GM21576 (cell line): ENCODE measurements at regions not wholly inside any gene's neighbourhood (a gene's known extent, or its start where the extent isn't known, plus 50 kb on each side); places are given as distances from the start of the nearest gene placed in this dataset.

Experiments used
- ATAC-seq: cut with Tn5 transposase; IDR thresholded peaks from one replicate; pipeline ENCODE4 v1.9.1; 2021; ENCODE audit warnings: mild to moderate bottlenecking, moderate library complexity; ENCODE audit not compliant: unreplicated experiment

DNA sequence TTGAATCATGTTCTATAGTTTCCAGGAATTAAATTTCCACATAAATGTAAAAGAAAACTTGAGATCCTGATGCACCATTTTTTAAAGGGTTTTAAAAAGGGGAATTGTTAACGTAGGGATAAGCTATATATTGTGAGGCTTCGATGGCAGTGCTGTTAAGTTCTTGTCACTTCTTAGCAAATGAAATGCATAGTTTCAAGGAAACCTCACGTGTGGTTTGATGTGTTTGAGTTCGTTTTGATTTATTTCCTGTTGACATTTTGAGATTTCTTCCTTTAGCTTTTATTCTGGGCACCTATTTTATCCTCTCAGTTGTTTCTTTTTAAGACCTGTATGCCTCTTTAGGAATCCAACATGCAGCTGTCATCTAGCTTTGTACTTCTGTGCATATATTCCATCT, 301.0 kb downstream of the DOCK8 start:
- ATAC-seq = no peak

DNA sequence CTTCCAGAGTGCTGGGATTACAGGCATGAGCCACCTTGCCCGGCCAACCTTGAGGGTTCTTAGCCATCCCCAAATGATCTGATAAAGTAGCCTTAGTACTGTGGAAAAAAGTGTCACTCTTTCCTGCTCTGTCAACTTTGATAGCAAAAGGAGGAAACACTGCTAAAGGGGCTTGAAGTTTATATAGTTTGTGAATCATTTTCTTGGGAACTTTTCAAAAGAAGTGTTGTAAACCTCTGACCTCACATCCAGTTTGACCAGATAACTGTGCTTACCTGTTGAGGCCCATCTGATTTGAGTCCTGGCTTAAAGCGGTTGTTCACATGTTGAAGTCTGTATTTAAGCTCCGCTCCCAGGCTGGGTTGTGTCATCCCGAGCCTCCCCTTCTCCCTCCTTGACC, 303.3 kb downstream of the DOCK8 start:
- ATAC-seq = no peak

DNA sequence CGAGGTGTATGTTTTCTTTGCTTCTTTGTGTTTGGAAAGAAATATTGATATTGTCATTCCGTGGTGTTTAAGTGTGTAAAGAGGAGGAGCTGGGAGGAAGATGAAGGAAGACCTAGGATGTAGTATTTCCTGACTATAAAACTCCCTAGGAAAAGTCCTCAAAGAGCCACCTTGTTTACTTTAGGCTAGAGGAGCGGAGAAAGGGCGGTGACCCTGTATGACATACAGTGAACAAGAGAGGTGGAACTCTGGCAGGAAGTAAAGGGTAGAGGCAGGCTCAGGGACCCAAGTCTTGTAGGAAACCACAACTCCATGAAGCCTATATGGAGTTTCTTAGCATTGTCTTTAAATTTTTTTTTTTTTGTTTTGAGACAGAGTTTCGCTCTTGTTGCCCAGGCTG, 303.9 kb downstream of the DOCK8 start:
- no peak for ATAC-seq

DNA sequence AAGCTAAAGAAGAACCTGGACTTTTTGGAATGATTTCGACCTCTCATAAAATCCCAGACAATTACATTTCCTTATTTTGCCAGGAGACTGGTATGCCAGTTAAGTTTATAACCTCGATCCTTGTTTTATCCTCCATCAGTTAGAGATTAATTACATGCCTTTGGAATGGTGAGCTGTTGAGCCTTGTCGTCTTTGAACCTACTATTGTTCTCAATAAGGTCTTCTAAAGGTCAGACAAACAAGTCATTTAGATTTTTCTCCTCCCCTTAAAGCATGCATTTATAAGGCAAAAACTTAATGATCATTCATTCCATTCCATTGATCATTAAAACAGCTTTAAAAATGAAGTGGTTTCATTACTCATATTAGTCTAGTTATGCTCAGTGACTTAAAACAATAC, 304.9 kb downstream of the DOCK8 start:
- ATAC-seq = no peak

DNA sequence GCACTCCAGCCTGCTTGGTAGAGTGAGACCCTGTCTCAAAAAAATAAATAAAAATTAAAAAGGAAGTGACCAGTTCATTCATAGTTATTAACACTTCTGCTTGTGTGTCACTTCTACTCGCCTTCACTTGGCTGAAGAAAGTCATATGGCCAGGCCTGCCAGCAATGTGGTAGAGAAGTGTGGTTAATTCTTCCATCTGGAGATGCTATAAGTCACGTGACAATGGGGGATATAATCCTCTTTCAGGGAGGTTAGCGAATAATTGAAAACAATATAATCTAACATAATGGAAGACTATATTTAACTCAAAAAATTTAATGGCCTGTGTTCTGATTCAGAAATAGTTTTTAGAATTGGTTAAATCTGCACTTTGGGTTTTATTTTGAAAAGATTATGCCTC, 305.6 kb downstream of the DOCK8 start:
- no peak for ATAC-seq

DNA sequence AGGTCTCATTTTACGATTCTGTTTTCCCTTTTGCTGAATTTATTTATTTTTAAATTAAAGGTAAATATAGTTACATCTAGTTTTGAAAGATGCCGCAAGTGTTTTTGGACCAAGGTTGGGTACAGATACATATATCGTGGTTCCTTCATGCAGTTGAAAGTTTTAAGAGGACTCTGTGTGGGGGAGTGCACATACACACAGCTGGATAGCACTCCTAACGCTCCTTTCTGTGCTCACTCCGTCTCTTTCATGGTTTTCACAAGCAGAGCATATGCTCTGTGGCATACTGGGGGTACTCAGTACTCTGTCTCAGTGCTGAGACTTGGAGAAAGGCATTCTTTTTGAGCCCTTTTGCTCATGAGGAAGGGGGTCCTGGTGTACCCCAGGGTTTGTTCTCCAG, 307.5 kb downstream of the DOCK8 start:
- no peak for ATAC-seq

DNA sequence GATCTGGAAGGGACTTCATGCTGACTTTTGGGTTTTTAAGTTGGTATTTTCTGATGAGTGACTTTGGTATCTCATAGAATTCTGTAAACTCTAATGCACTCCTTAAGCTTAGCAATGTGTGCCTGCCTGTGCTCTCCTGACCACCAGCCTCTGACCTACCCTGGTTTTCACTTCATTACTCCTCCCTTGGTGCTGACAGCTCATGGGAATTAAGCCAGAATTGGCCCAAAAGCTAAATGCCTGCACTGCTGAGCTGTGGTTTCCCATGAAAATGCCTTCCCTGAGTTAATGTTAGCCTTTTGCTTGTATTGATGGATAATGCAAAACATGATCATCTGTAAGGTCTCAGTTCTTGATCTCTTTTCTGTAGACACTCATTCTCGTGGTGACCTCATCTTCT, 308.0 kb downstream of the DOCK8 start:
- no peak for ATAC-seq

DNA sequence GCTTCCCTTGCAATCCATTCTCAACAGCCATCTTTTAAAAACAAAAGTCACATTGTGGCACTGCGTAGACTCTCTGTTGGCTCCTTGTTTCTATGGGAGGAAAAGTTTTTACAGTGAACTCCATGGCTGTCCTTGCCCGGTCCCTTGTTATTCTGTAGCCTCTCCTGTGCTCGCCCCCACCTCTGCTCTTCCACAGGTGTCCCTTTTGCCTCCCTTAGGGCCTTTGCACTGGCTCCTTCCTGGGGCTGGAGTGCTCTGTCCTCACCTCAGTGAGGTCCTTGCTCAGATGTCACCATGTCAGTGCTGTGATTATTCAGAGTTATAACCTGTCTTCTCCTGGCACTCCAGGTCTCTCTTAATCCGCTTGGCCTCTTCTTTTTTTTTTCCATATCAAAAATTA, 308.8 kb downstream of the DOCK8 start:
- no peak for ATAC-seq

DNA sequence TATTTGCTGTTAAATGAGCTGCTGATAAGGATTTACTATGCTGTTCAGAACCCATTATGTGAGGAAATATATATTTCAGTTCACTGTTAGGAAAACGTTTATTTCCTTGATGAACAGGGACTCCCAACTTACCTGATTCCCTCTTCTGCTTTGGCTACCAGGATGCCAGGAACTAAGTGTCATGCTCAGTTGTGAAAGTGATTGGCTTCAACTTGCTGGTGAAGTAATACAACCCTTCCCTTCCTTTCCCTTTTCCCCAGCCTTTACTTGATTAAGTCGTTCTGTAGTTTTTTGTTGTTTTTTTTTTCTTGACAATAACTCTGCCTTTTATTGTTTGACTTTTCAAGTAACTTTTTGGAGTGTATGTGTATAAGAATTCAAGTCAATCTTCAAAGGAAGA, 309.3 kb downstream of the DOCK8 start:
- ATAC-seq = no peak

DNA sequence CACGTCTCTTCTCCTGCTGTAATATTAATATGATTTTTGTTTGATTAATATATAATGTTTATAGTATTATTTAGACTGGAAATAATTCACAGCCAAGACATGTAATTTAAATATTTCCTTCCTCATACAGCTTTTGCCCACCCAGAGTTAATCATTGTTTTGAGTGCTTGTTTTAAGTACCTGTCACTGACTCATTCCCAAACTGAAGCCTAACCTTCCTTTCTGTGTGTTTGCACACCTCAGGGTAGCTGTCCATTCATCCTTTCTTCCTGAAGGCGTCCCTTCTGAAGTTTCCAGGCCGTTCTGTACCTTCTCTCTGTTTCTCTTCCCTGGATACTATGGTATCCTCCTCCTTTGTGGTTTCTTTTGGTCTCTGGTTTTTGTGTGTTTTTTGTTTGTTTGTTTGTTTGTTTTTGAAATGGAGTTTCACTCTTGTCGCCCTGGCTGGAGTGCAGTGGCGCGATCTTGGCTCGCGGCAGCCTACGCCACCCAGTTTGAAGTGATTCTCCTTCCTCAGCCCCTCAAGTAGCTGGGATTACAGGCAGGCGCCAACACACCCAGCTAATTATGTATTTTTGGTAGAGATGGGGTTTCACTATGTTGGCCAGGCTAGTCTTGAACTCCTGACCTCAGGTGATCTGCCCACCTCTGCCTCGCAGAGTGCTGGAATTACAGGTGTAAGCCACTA, 312.4 kb downstream of the DOCK8 start:
- ATAC-seq = no peak

DNA sequence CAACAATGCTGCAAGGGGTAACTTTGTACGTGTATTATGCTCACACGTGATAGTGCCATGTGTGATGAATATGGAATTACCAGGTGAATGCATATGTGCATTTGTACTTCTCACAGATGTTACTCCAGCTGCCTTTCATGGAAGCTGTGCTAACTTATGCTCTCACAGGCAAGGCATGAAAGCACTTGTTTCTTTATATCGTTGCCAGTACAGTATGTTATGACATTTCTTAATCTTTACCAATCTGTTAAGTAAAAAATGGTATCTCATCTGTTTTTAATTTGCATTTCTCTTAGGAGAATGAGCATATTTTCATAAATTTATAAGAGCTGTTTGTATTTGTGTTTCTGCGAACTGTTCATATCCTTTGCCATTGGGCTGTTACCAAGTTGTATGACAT, 311.8 kb upstream of the DMRT1 start:
- no peak for ATAC-seq

DNA sequence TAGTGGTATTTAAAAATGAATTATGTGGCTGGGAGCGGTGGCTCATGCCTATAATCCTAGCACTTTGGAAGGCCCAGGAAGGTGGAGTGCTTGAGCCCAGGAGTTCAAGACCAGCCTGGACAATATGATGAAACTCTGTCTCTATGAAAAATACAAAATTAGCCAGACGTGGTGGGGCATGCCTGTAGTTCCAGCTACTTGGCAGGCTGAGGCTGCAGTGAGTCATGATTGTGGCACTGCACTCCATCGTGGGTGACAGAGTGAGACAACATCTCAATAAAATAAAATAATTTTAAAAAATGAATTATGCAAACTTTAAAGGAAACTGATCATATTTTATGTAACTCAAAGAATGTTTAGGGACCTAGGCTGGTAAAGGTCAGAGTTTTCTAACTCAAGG, 310.8 kb upstream of the DMRT1 start:
- ATAC-seq = no peak

DNA sequence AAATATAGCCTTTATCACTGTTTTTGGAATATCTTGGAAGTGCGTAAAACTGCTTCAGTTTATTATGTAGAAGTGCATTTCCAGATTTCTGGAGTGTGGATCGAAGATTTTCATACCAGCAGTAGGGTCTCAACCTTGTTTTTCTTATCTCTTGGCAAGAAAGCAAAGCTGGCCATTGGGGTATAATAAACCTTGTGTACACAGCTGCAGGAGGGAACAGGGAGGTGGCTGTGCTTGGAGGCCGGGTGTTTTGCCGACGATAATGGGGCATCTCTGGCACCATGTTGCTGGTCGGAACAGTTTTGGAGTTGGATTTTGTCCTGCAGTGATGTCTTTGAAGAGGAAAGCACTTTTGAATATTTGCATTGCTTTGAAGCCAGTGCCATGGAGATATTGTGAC, 308.8 kb upstream of the DMRT1 start:
- no peak for ATAC-seq

DNA sequence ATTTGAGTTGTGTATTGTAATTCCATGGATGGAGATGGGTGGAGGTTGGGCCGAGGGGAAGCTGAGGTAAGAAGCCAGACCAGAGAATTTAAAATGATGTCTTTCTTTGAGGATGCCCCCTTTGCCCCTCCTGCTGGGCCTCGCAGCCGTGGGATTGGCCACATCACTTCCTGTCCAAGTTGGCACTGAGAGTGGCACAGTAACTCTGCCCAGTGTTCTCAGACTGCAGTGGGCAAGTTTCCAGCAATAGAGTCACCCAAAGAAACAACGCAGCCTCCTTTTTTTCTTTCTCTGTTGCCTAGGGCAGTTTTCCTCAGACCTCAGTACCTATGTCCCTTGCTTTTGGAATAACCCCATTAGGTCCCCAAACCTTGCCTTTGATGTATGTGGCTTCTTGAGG, 306.6 kb upstream of the DMRT1 start:
- ATAC-seq = no peak

DNA sequence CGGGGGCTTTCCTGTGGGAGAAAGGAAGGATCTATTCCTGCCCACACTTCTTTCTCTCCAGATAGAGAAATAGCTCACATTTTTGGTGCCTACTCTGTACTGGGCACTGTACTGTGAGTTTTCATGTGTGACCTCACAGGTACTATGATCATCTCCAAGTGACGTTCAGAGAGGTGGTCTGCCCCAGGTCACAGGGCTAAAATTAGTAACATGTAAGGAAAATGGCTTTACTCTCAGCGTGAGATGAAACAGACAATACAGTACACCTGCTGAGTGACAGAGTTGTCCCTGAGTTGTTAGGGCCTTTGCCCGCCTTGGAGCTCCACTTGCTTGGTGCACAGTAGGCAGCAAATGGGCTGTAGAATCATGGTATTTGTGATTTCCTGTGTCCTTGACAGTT, 306.1 kb upstream of the DMRT1 start:
- no peak for ATAC-seq

DNA sequence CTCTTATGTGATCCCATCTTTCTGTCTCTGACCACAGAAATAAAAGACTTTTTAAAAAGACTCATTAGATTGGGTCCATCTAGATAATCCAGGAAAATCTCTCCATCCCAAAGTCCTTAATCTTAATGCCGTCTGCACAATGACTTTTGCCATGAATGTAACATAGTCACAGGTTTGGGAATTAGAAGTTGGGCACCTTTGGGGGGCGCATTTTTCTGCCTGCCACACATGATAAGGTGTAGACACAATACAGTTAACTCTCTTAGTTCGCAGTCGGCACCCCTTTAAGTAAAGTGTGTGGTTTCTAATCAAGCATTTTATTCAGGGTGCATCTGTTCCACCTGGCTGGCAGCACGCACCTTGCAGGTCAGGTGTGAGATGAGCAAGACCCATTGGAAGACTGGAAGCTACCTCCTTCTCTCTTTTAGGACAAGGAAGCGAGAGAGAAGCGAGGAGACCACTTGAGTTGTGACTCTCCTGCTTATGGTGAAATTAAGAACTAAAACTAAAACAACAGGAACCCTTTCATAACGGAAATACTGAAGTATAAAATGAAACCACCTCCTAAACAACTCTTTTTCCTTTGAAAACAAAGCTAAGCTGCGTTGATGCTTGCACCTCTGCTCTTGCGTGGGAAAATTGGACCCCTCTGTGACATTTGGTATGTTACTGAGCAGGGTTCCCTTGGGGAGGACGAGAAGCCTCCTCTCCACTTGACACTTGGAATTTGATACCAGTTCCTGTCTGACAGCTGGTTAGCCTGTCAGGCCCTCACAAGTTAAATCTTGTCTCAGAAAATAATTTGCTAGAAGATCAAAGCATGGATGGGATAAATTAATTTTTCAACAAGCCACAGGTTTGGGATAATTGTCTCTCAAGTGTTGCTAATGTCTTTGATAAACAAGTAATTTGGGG, 304.6 kb upstream of the DMRT1 start:
- ATAC-seq = no peak

DNA sequence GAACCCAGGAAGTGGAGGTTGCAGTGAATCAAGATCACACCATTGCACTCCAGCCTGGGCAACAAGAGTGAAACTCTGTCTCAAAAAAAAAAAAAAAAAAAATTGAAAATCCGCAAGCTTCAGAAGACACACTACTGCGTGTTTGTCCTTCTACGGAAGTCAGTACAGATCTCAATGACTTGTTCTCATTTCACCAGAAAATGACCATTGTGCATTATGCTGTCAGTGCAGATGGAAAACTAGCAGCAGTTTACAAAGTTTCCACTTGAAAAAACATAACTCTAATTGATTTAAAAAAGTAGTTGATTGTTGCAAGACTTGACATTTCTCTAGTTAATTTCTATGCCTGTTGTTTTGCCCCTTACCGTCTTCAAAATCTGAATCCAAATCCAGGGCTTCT, 298.0 kb upstream of the DMRT1 start:
- ATAC-seq = no peak

DNA sequence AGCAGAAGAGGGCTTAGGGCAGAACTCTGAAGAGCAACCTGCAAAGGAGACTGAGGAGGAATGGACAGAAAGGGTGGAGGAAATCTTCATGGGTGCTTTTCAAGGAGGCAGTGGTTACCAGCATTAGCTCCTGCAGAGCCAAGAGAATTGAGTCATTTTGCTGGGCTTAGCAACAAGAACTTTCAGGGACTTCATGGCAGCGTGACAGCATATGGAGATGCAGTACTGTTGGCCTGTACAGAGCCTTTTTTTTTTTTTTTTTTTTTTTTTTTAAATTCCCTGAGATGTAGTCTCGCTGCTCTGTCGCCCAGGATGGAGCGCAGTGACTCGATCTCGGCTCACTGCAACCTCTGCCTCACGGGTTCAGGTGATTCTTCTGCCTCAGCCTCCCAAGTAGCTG, 296.0 kb upstream of the DMRT1 start:
- ATAC-seq = no peak

DNA sequence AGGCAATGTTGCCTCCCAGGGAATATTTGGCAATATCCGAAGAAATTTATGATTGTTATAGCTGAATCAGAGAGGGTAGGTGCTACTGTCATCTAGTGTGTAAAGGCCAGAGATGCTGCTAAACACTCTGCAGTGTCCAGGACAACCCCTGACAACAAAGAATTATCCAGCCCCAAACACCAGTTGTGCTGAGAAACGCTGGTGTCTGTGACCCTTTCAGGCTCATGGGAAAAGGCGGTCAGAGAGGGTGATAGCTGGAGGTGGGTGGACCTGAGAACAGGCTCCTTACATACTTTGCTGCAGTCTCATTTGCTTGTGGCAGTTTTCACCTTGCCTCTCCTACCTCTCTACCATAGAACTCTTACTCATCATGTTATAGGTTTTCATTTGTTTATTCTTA, 295.3 kb upstream of the DMRT1 start:
- ATAC-seq = no peak

DNA sequence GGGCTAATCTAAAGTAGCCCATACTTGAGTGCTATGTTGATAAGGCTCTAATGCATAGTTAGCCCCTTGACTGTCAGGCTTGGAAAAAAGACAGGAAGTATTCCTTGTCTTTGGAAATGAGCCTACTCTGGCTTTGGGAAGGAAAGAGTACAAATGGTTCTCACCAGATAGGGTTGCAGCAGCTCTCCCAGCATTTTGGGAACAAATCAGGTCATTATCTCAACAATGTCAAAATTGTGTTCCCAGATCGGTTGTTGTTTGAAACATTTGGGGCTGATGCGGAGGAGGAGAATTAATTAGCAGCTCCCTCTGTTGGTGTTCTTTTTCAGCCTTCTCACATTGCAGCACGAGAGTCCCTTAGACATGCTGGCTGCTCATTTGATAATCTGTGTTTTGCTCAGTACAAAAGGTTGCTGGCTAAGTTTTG, 294.7 kb upstream of the DMRT1 start:
- no peak for ATAC-seq

DNA sequence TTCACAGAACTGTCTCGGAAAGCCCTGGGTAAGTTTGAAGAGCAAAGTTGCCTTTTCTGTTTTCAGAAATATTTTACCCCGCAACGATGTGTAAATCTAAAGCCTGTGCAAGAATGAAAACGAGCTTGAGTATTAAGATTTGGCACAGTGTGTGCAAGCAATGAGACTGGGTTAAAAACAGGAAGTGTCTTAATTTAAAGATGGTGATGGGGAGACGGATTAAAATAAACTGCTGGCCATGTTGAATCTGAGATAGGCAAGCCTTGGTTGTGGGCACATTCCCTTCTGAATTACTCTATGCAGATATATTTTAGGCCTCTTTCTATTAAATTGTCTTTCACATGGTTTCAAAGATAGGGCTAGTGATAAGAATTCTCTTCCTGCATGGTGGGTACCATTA, 294.2 kb upstream of the DMRT1 start:
- no peak for ATAC-seq

DNA sequence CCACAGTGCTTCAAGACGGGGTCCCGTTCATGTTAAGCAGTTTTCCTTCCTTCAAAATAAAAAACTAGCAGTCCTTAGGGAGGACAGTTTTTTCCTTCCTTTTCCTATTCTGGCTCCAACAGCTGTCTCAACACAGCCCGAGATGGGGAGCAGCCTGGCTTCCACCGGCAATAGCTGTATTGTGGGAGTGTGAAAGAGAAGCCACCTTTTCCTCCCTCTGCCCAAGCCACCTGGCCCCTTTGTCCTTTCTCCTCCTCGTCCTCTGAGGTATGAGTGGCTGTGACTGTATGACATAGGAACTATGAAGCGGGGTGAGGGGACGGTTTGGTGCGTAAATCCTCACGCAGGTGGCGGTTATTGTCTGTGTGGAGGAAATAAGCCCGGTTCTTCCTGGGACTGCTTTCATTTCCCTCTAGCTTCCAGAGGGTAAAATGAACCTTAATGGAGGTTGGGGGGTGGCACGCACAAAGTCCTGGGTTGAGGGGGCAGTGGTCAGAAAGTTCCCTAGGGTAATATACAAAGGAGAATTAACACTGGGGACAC, 292.0 kb upstream of the DMRT1 start:
- no peak for ATAC-seq
